Cardiac fibroblast (primary cell): ENCODE measurements at regions not wholly inside any gene's neighbourhood (a gene's known extent, or its start where the extent isn't known, plus 50 kb on each side); places are given as distances from the start of the nearest gene placed in this dataset.

Experiments used
- DNase-seq, 2 donors: peaks; one replicate each; pipeline versions ENCODE4 v3.0.0 to v3.0.0-alpha.2; 2010; ENCODE audit warnings: low read depth in 2 of 2
- H3K4me3 ChIP-seq, 2 donors: replicated peaks in 1 of 2; 1 replicate in 1 of 2; 2 replicates in 1 of 2; pipeline ENCODE4 v1.5.1; 2011; ENCODE audit warnings: low read depth in 2 of 2, low read length in 2 of 2, mild to moderate bottlenecking in 2 of 2, moderate library complexity in 1 of 2
- TF ChIP-seq, protein P1 (sequence below): IDR thresholded peaks from one replicate; pipeline ENCODE4 v1.5.1; 2011; ENCODE audit warnings: low read depth, mild to moderate bottlenecking, low read length, inconsistent platforms

DNA sequence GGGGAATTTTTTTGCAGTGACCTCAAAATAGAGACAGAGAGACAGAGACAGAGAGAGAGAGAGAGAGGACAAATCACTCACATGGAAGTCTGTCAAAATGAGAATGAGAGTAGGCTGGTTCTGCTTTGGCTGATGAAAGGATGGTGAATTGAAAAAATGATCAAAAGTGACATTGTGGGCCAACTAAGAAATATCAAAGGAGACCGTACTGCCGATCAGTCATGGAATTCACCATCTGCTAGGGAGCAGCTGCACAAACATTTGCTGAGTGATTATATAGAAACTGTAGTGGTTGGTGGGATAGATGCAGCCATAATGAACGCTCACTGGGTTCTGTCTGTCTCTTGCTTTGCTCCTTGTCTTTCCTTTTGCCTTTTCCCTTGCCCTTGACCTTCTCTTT is 476.6 kb upstream of the SGCD start:
- no peak overlapping the region for H3K4me3 ChIP-seq
- no peak for DNase-seq
- TF ChIP-seq, protein P1, sequence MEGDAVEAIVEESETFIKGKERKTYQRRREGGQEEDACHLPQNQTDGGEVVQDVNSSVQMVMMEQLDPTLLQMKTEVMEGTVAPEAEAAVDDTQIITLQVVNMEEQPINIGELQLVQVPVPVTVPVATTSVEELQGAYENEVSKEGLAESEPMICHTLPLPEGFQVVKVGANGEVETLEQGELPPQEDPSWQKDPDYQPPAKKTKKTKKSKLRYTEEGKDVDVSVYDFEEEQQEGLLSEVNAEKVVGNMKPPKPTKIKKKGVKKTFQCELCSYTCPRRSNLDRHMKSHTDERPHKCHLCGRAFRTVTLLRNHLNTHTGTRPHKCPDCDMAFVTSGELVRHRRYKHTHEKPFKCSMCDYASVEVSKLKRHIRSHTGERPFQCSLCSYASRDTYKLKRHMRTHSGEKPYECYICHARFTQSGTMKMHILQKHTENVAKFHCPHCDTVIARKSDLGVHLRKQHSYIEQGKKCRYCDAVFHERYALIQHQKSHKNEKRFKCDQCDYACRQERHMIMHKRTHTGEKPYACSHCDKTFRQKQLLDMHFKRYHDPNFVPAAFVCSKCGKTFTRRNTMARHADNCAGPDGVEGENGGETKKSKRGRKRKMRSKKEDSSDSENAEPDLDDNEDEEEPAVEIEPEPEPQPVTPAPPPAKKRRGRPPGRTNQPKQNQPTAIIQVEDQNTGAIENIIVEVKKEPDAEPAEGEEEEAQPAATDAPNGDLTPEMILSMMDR: no peak

- H3K4me3 ChIP-seq: no peak overlapping the region
- TF ChIP-seq, protein P1: no peak
- DNase-seq: no peak
These were observed 460.0 kb upstream of the SGCD start for GRCh38 chr5:155866971-155867370.

DNA sequence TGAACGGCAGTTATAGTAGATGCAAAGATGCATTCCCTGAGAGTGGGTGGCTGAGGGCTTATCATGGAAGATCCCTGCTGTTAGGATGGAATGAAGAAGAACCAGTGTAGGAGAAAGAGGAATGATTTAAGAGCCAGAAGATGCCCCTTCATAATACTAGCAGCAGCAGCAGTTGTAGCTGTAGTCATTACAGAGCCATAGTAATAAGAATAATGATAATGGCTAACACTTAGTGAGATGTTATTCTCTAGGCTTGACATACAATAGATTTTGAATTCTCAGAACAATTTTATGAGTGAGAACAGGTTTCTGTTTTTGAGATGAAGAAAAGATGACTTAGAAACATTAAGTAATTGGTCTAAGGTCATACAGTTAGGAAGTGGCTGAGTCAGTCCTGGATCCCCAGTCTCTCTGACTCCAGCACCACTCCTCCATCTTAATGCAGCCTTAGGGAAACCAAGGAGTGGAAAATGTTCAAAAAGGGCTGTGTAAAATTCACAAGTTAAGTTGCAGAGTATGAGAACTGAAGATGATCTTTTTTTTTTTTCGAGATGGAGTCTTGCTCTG is 459.4 kb upstream of the SGCD start:
- DNase-seq: no peak
- H3K4me3 ChIP-seq: no peak overlapping the region
- TF ChIP-seq, protein P1: no peak

DNA sequence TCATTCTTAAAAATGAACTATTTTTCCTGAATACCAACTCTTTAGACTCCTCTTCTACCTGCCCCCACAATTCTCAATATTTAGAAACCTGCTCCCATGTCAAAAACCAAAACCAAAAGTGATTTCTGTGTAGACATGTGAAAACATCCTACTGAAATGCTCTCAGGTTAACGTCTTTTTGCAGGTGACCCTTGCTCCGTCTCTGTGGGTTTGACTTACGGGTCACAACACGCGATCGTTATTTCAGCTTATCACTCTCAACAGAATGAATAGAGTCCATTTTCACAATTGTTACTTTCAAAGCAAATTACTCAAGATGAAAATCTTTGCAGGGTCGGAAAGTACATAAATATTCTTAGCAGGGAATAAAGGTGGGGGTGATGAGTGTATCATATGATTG is 456.3 kb upstream of the SGCD start:
- H3K4me3 ChIP-seq: no peak overlapping the region
- TF ChIP-seq, protein P1: no peak
- no peak for DNase-seq

GRCh38 chr5:155871623-155872022 is 455.3 kb upstream of the SGCD start:
- TF ChIP-seq, protein P1: no peak
- no peak overlapping the region for H3K4me3 ChIP-seq
- DNase-seq: no peak

DNA sequence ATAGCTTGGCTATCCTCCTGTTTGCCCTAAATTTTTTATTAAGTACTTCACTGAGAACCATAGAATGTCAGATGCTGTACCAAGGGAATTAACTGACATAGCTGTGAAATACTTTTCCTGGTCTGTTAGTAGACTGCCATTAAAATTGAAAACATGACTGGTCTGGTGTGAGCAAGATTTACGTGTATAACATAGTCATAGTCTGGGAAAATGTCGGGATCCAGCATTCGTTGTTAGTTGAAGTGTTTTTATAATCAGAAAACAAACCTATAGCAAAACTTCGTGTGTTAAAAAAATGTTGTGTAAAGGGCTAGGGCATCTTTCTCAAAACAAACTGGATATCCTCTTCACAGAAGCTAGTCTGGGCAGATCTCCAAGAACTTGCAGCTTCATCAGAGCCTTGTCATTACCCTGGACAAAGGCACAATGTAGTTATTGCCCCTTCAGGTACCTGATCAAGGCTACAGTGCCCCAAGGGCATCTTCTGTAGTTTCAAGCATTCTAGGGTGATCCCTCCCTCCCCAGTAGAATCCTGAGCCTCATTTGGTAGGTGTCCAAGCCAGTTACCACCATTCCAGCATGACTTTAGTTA is 454.2 kb upstream of the SGCD start:
- TF ChIP-seq, protein P1: no peak
- H3K4me3 ChIP-seq: no peak overlapping the region
- no peak for DNase-seq
